Activated naive CD8-positive, alpha-beta T cell treated with anti-CD3 and anti-CD28 coated beads, Interleukin-2, amount 50 U/mL, for 24 hours (primary cell): ENCODE measurements at regions not wholly inside any gene's neighbourhood (a gene's known extent, or its start where the extent isn't known, plus 50 kb on each side); places are given as distances from the start of the nearest gene placed in this dataset.

Experiments
- ATAC-seq: fragments of 150-1000 bp; cut with Tn5 transposase; one replicate; pipeline ENCODE4 v1.10.0; 2021
- DNase-seq: peaks from one replicate; pipeline ENCODE4 v3.0.0; 2021
- H3K27ac Mint-ChIP-seq: one replicate; pipeline ENCODE4 v1.8.0; 2021; ENCODE audit warnings: mild to moderate bottlenecking, mixed read lengths
- H3K27me3 Mint-ChIP-seq: one replicate; pipeline ENCODE4 v1.8.0; 2021; ENCODE audit warnings: mixed read lengths
- H3K36me3 Mint-ChIP-seq: one replicate; pipeline ENCODE4 v1.8.0; 2021; ENCODE audit warnings: low read depth, mixed read lengths
- H3K4me1 Mint-ChIP-seq: one replicate; pipeline ENCODE4 v1.8.0; 2021; ENCODE audit warnings: mixed read lengths
- H3K4me3 Mint-ChIP-seq: one replicate; pipeline ENCODE4 v1.8.0; 2021; ENCODE audit warnings: mild to moderate bottlenecking, moderate library complexity, mixed read lengths
- H3K9me3 Mint-ChIP-seq: one replicate; pipeline ENCODE4 v1.8.0; 2021; ENCODE audit warnings: mixed read lengths

- Mint-ChIP-seq H3K36me3 (no peaks in the 10 kb centered on the region), H3K27ac (no peak overlapping the region), H3K4me3 (no peak overlapping the region), H3K4me1 (no peaks in the 10 kb centered on the region), H3K27me3 (no peaks in the 10 kb centered on the region), H3K9me3 (no peaks in the 10 kb centered on the region)
- DNase-seq (no peak), ATAC-seq (no peak)
Measured at GRCh38 chrX:151476604-151477303, 79.7 kb downstream of the VMA21 start.

- no peak for ATAC-seq
- Mint-ChIP-seq H3K9me3 (no peaks in the 10 kb centered on the region), H3K36me3 (no peaks in the 10 kb centered on the region), H3K27ac (no peak overlapping the region), H3K27me3 (no peaks in the 10 kb centered on the region), H3K4me1 (no peaks in the 10 kb centered on the region), H3K4me3 (no peak overlapping the region)
- no peak for DNase-seq
Measured at GRCh38 chrX:151478058-151478457, 81.1 kb downstream of the VMA21 start.

GRCh38 chrX:151488677-151489076, 74.8 kb upstream of the PASD1 start:
- Mint-ChIP-seq H3K4me1 (peaks cover 5% of the 10 kb centered on the region), H3K9me3 (no peaks in the 10 kb centered on the region), H3K36me3 (no peaks in the 10 kb centered on the region), H3K4me3 (no peak overlapping the region), H3K27ac (no peak overlapping the region), H3K27me3 (no peaks in the 10 kb centered on the region)
- no peak for ATAC-seq
- DNase-seq: peak; percentile 3

- no peaks in the 10 kb centered on the region for H3K27me3 Mint-ChIP-seq
- H3K36me3 Mint-ChIP-seq: no peaks in the 10 kb centered on the region
- no peak overlapping the region for H3K4me3 Mint-ChIP-seq
- DNase-seq (peak; percentile 3), ATAC-seq (no peak)
- no peaks in the 10 kb centered on the region for H3K9me3 Mint-ChIP-seq
- no peaks in the 10 kb centered on the region for H3K4me1 Mint-ChIP-seq
- H3K27ac Mint-ChIP-seq: no peak overlapping the region
Measured at GRCh38 chrX:151505796-151506195, 57.7 kb upstream of the PASD1 start.

DNA sequence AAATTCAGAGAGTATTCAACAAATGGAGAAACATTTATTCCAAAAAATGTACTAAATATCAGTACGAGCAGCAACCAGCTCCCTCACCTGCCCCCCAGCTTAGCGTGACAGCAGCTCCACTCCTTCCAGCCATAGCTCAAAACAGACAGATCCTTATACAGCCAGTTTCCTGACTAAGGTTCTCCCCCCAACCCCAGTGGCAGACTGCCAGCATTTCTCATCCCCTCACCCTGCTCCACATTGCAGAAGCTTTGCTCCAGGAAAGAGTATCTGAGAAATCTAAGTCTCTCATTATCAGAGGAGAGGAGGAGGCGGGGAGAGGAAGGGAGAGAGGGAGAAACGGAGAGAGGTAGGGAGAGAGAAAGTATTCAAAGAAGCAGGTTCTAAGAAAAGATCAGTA, 53.3 kb upstream of the PASD1 start:
- Mint-ChIP-seq H3K4me3 (no peak overlapping the region), H3K27ac (no peak overlapping the region), H3K36me3 (no peaks in the 10 kb centered on the region), H3K9me3 (no peaks in the 10 kb centered on the region), H3K4me1 (no peaks in the 10 kb centered on the region), H3K27me3 (peaks cover 6% of the 10 kb centered on the region)
- ATAC-seq: no peak
- DNase-seq: no peak

GRCh38 chrX:151513472-151513871, 50.0 kb upstream of the PASD1 start:
- H3K27ac Mint-ChIP-seq: no peak overlapping the region
- no peaks in the 10 kb centered on the region for H3K9me3 Mint-ChIP-seq
- ATAC-seq (no peak), DNase-seq (no peak)
- peaks cover 7% of the 10 kb centered on the region for H3K27me3 Mint-ChIP-seq
- H3K4me3 Mint-ChIP-seq: no peak overlapping the region
- no peaks in the 10 kb centered on the region for H3K36me3 Mint-ChIP-seq
- no peaks in the 10 kb centered on the region for H3K4me1 Mint-ChIP-seq
